IPS-15b (cell line): ENCODE measurements at regions not wholly inside any gene's neighbourhood (a gene's known extent, or its start where the extent isn't known, plus 50 kb on each side); places are given as distances from the start of the nearest gene placed in this dataset.

ENCODE experiments used
- H3K27me3 ChIP-seq: one replicate; pipeline ENCODE4 v1.6.1; 2013; ENCODE audit warnings: low read length; ENCODE audit not compliant: control insufficient read depth, insufficient read depth
- H3K36me3 ChIP-seq: one replicate; pipeline ENCODE4 v1.6.1; 2013; ENCODE audit warnings: low read length; ENCODE audit not compliant: control insufficient read depth, insufficient read depth
- H3K4me1 ChIP-seq: one replicate; pipeline ENCODE4 v1.6.1; 2013; ENCODE audit warnings: mild to moderate bottlenecking, low read length; ENCODE audit not compliant: control insufficient read depth, insufficient read depth
- H3K4me3 ChIP-seq: one replicate; pipeline ENCODE4 v1.5.1; 2013; ENCODE audit warnings: low read depth, low read length
- H3K9ac ChIP-seq: one replicate; pipeline ENCODE4 v1.6.1; 2013; ENCODE audit warnings: low read depth, mild to moderate bottlenecking, low read length
- H3K9me3 ChIP-seq: one replicate; pipeline ENCODE4 v1.6.1; 2013; ENCODE audit warnings: mild to moderate bottlenecking, low read length; ENCODE audit not compliant: control insufficient read depth, insufficient read depth

DNA sequence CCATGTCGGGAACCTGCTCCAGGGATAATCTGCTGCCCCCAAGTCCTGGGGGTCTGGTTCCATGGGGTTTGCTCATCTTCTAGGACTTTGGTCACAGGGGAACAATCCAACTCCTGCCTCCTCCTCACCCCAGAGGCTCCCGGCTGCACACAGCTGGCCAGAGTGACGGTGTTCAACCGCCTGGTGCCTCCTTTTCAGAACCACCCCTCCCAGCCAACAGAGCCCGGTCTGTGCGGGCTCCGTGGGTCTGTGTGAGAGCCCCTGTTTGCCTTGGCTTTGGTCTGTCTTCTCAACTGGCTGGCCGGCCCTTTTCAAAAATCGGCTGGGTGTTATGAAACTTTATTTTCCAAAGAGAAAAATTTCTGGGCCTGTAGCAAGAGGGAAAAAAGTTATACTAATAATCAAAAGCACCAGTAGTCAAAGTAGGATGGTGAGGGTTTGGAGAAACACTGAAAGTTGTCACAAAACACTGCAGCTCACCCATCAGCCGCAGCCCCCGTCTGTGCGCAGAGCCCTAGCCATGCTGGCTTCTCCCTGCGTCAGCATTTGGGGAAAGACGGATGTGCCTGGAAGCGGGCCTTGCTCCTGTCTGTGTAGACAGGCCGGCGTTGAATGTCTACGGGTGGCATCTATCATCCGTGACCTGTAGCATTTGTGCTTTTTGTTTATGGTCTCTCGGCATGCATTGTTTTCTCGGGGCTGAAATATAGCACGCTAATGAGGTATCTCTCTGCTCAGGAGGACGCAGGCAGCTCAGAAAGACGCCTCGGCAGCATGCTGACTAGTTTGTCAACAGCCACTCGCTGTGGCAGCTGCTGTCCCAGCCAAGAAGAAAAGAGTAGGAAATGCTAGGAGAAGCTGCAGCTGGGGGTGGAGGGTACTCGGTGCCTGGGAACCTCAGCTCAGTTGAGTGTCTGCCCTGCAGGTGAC lies 138.6 kb downstream of the GLI2 start:
- Histone ChIP-seq H3K27me3 (no peaks in the 10 kb centered on the region), H3K4me1 (peaks cover 7% of the 10 kb centered on the region), H3K4me3 (no peak overlapping the region), H3K9ac (peak overlapping the region; percentile 24), H3K9me3 (no peaks in the 10 kb centered on the region), H3K36me3 (no peaks in the 10 kb centered on the region)

DNA sequence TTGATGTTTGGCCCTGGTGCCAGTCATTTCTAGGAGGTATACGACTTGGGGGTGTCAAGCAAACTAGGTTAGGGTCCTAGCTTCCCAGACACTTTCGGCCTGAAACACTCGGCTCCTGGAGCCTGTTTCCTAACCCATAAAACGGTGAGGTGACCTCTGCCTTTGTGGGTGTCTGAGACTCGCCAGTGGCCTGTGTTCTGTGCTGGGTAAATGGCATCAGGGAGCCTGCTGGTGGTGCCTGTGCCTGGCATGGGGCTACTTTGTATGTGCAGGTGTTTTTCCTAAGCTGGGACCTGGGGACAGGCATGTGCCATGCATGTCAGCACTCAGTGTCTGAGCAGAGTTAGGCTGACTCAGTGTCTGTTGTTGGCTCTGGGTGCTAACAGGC lies 139.2 kb downstream of the GLI2 start:
- Histone ChIP-seq H3K36me3 (no peaks in the 10 kb centered on the region), H3K27me3 (no peaks in the 10 kb centered on the region), H3K9me3 (no peaks in the 10 kb centered on the region), H3K4me1 (peaks cover 2% of the 10 kb centered on the region), H3K4me3 (no peak overlapping the region), H3K9ac (peak overlapping the region; percentile 24)

DNA sequence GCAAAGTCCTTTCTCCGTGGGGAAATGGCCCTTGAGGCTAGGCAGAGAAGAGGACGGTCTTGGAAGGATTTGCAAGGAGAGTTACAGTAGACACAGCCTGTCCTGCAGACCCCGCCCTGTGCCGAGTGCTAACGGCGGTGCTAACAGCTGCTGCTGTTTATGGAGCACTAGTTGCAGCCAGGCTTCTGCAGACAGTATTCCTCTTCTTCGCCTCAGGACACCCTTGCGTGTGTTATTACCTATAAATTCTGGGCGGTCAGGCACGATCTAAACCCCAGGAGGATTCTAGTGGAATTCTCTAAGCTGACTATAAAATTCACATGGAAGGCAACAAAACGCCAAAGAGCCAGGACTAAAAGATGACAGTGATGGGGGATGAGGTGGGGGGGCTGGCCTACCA lies 139.8 kb downstream of the GLI2 start:
- H3K36me3 ChIP-seq = no peaks in the 10 kb centered on the region
- H3K4me1 ChIP-seq = peaks cover 2% of the 10 kb centered on the region
- H3K9me3 ChIP-seq = no peaks in the 10 kb centered on the region
- H3K27me3 ChIP-seq = no peaks in the 10 kb centered on the region
- no peak overlapping the region for H3K4me3 ChIP-seq
- no peak overlapping the region for H3K9ac ChIP-seq

DNA sequence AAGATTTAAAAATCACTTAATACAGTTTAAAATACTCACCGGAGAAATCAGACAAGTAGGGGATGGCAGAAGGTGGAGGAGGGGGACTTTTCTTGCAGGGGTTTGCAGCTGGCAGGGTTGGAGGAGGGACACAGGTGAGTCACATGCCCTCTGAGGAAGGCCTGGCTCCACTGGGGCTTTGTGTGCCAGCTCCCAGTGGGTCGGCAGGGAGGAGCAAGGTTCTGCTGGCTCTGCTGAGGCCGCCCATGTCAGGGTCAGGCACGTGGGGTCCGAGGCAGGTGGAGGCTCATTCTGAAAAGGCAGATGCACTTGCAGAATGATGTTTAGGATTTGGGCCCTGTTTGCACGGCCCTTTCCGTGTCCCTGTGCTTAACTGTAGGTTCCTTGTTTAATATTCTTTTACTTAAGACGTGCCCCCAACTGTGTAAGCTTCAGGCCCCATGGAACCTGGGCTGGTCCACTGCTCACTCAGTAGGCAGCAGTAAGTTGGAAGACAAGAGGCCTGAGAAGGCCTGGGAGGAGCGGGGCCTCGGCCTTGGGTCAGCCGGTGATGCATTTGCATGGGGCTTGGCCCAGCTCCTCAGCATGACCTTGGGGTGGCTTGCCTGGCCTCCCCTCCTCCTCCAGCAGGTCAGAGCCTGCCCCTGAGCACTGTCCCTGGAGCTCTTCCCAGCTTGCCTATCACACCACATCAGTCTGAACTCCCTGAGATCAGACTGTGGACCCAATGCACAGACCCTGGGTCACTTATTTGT lies 141.0 kb downstream of the GLI2 start:
- Histone ChIP-seq H3K27me3 (no peaks in the 10 kb centered on the region), H3K36me3 (no peaks in the 10 kb centered on the region), H3K9me3 (no peaks in the 10 kb centered on the region), H3K4me1 (peaks cover 2% of the 10 kb centered on the region), H3K4me3 (no peak overlapping the region), H3K9ac (no peak overlapping the region)

DNA sequence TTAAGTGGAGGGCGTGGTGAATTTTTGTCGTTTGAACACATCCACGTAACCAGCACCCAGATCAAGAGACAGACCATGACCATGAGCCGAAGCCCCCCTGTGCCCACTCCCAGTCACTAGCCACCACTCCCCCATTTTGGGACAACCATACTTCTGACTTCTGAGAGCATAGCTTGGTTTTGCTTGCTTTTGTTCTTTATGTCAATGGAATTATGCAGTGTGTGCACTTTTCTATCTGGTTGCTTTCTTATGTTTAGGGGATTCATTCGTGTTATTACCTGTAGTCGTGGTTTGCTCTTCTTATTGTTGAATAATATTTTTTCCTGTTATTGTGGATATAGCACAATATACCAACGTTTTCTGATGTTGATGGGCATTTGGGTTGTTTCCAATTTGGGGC lies 141.7 kb downstream of the GLI2 start:
- H3K27me3 ChIP-seq = no peaks in the 10 kb centered on the region
- no peak overlapping the region for H3K9ac ChIP-seq
- H3K36me3 ChIP-seq = no peaks in the 10 kb centered on the region
- no peaks in the 10 kb centered on the region for H3K9me3 ChIP-seq
- peaks cover 2% of the 10 kb centered on the region for H3K4me1 ChIP-seq
- no peak overlapping the region for H3K4me3 ChIP-seq

DNA sequence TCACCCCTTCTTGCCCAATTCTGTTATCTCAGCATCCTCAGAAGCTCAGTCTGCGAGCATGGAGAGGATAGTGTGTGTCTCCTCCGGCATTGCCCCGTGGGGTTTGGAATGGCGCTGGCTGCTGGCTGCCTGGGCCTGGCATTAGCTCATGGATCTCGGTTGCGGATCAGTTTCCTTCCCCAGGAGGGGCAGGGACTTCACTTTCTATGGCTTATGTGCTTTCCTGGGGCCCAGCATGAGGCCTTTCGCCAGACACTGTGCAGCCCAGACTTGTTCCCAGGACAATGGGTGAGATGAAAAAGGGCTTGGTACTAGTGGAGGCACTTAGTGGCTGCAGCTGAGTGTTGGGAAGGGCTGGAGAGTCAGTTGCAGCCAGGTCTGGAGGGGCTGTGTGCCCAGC lies 143.3 kb downstream of the GLI2 start:
- H3K27me3 ChIP-seq = no peaks in the 10 kb centered on the region
- no peaks in the 10 kb centered on the region for H3K36me3 ChIP-seq
- no peaks in the 10 kb centered on the region for H3K9me3 ChIP-seq
- H3K4me1 ChIP-seq = peaks cover 2% of the 10 kb centered on the region
- H3K4me3 ChIP-seq = no peak overlapping the region
- H3K9ac ChIP-seq = no peak overlapping the region

DNA sequence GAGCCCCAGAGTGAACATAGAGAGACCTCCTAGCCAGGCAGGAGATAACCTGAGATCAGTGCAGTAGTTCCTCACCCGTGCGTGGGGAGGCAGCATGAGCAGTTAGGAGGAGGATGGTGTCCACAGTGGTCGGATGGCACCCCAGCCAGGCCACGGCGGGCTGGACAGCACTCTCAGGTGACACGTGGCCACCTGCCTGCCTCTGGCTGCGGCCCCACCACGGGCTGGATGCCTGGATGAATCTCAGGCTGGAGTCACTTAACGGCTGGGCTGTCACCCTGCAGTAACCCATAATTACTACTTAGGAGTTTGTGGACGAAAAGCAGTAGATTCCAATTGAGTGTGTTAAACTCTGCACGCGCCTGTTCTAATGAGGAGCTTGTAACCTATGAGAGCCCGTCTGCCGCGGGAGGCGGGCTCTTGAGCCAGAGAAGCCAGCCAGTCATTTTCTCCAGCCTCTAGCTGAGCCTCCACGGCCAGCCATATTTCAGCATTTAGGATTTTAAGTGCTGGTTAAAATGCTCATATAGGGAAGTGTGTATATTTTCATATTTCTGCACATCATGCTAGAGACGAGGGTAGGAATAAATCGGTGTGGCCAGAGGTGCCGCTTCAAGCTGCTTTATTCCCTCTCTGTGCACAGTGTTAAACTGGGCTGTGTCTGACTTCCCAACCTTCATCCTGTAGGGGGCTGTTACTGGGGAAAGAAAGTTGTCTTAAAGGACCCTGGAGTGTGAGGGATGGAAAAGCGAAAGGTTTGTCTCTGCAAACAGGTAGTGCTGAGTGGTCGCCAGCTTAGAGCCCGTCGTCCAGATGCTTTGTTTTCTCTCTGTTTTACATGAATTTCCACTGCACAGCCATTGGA lies 144.0 kb downstream of the GLI2 start:
- Histone ChIP-seq H3K9me3 (no peaks in the 10 kb centered on the region), H3K9ac (no peak overlapping the region), H3K4me1 (peaks cover 1% of the 10 kb centered on the region), H3K36me3 (no peaks in the 10 kb centered on the region), H3K27me3 (no peaks in the 10 kb centered on the region), H3K4me3 (no peak overlapping the region)

DNA sequence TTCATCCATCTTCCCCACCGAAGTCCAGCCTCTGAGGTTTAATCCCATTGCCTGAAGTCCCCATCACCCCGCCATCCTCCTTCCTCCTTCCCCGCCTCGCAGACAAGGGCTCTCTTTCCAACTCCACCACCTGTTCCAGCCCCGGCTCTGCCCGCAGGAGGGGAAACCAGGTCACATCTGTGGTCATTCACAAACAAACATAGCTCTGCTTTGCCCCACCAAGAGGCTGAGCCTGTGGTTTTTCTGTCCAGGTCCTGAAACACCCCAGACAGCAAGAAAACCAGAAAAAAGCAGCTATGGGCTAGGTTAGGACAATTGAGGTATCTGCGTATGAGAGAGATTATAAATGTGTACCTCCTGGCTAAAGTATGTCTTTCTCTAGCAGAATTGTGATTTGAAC lies 144.7 kb downstream of the GLI2 start:
- H3K27me3 ChIP-seq = no peaks in the 10 kb centered on the region
- H3K4me3 ChIP-seq = no peak overlapping the region

DNA sequence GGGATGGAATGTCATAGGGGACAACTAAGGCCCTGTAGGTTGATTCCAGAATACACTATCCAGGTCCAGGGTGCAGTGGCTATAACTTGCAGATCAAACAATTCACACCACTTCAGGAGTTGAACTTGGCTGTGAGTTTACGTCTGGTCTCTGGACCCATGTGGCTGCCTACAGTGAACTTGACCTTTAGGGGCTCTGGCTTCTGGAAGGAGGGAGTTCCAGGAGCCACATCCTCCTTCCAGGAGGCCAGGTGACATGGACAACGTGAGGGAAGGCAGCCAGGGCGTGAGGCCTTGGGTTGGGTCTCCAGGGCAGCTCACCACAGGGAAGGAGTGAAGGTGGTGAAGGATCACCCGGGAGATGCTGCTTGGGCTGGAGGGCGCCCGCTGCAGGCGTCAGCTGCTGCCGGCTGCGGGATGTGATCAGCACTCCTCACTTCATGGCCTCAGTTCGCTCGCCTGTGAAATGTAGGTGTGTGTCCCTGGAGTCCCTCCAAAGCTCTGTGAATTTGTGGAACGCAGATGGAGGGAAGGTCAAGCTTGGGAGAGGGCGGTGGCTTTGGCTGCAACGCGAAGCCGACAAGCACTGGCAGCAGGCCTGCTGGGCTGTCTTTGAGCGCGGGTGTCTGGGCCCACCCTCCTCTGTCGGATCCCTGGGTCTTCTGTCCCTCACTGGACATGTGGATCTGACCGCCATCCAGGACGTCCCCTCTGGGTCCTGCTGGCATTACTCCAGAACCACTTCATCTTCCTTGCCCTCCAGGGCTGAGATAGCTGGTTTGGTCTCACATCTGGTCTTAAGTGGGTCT lies 146.5 kb downstream of the GLI2 start:
- peaks cover 5% of the 10 kb centered on the region for H3K4me1 ChIP-seq
- H3K27me3 ChIP-seq = no peaks in the 10 kb centered on the region
- no peaks in the 10 kb centered on the region for H3K36me3 ChIP-seq
- no peaks in the 10 kb centered on the region for H3K9me3 ChIP-seq
- H3K9ac ChIP-seq = no peak overlapping the region
- H3K4me3 ChIP-seq = no peak overlapping the region

More for the DNA sequence above, 144.7 kb downstream of the GLI2 start:
- Histone ChIP-seq H3K4me1 (no peaks in the 10 kb centered on the region), H3K9ac (no peak overlapping the region), H3K9me3 (no peaks in the 10 kb centered on the region), H3K36me3 (no peaks in the 10 kb centered on the region)

DNA sequence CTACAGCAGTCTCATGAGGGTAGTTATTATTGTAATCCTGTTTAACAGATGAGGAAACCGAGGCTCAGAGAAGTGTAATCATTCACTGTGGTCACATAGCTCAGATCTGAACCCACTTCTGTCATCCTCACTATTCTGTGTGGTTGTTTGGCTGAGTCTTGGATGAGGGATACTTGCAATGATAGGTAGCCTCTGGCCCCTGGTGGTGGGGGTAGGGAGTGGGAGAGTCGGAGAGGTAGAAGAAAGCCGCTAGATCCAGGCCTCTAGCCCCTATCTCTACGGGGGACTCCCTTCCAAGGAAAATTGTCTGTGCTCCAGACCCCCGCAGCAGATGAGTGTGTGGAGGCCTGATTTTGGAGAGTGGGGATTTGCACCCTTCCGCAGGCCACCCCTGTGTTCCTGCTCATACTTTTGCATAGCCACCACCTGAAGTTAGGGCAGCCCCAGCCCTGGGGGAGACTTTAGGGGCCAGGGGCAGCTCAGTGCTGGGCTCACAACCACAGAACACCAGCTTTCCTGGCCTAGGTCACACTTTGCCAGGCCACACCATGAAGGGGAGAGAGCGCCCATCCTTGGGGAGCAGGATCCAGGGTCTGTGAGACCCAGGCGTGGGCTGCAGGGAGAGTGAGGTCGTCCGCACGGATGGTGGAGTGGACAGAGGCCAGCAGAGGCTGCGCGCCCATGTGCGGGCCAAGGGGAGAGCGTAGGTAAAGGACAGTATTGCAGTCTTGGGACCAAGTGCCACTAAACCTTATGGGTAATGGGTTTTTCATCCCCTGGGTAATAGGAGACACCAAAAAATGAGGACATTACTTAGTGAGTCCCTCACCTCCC lies 148.2 kb downstream of the GLI2 start:
- Histone ChIP-seq H3K27me3 (no peaks in the 10 kb centered on the region), H3K36me3 (no peaks in the 10 kb centered on the region)

More for the DNA sequence above, 148.2 kb downstream of the GLI2 start:
- Histone ChIP-seq H3K4me3 (no peak overlapping the region), H3K9me3 (no peaks in the 10 kb centered on the region), H3K4me1 (peaks cover 8% of the 10 kb centered on the region), H3K9ac (peak overlapping the region; percentile 13)
